ENCODE measurements at regions not wholly inside any gene's neighbourhood (a gene's known extent, or its start where the extent isn't known, plus 50 kb on each side); places are given as distances from the start of the nearest gene placed in this dataset.

DNA sequence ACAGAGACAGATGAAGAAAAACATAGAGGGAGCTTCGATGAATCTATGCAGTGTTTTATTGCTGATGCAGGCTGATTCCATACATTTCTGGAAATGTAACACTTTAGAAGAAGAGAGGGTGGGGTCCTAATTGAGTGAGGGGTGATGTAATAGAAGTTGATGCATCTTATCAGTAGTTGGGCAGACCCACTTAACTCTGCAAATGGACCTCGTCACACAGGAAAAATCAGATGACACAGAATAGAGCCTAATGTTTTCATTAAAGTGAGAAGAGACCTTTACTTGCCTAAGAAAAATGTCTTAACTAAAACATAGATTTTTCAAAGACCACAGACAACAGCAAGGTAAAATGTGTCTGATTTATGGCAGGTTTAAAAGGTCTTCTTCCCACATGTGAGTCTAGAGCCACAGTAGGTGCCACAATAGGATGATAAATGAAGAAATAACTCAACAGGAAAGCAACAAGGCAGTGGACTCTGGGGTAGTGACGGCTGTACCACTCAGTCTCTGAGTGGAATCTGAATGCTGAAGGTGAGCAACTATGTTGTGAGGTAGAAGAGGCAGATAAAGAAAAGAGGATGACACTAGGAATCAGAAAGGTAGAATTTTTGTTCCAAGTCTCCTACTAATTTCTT lies 414.7 kb upstream of the PIK3C3 start:
- no peak for DNase-seq (ENCODE audit: low spot score)

DNA sequence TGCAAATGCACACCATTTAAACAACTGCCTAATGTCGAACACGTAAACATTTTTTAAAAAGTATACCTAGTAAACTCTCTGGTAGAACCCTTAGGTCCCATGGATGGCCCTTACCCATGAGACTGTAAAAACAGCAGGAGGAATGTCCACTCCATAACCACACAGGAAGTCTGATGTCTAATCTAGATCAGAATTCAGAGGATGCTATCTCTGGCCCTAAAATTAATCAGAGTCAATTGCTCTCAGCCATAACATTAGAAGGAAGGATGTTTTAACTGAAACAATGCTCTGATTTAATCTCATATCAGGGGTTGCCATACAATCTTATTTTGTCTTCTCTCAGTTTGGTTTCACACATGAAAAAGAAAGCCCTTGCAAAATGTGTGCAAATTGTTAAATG lies 416.3 kb upstream of the PIK3C3 start:
- DNase-seq (ENCODE audit: low spot score): no peak

DNA sequence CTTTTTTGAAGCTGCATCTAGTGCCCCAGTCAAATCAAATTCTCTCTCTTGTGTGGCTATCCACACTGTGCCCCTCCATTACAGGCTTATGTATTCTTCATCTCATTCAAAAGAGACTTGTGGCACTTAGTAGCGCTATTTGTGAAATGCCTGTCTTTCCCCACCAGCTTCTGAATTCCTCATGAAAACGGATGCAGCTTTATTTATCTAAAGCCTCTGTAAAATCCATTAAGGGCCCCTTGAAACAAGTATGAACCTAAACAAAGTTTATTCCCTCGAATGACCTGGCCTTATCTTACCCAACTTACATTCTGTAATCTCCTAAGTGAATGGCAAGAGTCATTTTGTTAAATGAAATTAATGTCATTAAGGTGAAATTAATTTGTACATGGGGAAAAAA lies 417.4 kb upstream of the PIK3C3 start:
- DNase-seq (ENCODE audit: low spot score): no peak

DNA sequence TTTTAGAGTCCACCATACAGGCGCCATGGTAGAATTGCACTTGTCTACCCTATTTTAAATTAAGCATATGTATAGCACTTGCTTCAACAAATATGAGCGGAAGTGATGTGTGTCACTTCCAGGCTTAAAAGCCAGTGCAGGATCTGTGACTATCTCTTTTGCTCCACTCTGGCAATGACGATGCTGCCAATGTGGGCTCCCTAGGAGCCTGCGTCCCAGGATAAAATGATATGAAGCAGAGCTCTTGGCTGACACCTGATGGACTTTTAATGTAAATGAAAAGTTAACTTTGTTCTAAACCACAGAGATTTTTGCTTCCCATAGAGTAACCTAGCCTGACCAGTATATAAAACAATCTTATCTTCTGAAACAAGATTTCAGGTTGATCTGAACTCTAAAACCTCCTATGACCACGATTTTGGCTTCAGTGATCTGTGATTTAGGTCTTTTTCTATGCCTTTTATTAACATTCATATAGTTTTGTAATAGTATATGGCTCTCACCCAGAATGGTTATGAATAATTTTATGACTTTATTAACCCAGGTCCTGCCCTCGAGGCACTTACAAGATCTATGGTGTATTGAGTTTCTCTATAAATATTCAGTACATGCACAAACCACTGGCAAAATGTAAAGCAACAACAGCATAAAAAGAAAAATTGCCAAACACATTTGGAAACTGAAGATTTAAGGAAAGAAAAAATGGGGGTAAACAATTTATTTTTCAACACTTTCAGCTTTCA lies 422.5 kb upstream of the PIK3C3 start:
- DNase-seq (ENCODE audit: low spot score): no peak

DNA sequence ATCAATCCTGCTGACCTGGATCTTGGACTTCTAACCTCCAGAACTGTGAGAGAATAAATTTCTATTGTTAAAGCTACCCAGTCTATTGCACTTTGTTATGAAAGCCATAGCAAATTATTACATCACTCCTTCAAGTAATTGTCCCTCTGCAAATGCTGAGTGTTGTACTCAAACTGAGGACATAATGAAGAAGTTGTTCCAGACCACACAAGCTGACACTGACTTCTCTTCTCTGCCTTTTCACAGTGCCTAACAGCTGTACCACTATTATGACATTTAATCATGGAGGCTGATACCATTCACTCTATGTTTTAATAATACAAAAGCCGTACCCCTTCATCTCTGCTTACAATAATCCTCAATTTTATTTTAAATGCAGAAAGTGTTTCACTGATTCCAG lies 424.1 kb upstream of the PIK3C3 start:
- no peak for DNase-seq (ENCODE audit: low spot score)

DNA sequence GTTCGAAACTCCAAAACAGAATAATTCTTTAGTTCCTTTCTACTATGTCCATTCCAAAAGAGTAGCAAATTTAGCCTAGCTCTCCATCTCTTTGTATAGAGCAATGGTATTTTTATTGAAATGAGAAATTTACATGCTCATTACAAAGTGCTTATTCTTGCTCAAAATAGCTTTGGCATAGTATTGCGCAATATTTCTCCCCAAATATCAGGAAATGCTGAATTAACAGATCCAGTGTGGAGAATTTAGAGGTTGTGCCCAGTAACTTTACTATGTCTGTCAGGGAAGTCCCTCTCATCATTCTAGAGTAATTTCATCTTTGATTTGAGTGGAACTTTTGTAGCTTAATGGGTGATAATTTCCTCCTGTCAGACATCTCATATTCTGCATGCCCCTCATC lies 425.9 kb upstream of the PIK3C3 start:
- no peak for DNase-seq (ENCODE audit: low spot score)

DNA sequence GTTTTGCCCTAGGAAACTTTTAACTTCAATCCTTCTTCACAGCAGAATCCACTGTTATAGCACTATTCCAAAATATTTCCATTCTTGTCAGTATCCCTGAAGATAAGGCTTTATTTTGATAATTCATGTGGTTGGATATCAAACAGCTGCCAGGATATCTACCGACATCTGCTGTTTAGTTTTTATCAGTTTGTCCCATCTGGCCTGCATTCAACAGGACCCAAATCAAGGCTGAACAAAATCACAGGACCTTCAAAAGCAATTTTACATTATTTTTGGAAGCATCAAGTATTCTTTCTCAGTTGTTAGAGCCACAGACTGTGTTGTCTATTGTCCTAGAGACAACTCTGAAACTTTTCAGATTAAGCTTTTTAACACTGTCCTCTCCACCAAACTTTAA lies 429.0 kb upstream of the PIK3C3 start:
- no peak for DNase-seq (ENCODE audit: low spot score)

DNA sequence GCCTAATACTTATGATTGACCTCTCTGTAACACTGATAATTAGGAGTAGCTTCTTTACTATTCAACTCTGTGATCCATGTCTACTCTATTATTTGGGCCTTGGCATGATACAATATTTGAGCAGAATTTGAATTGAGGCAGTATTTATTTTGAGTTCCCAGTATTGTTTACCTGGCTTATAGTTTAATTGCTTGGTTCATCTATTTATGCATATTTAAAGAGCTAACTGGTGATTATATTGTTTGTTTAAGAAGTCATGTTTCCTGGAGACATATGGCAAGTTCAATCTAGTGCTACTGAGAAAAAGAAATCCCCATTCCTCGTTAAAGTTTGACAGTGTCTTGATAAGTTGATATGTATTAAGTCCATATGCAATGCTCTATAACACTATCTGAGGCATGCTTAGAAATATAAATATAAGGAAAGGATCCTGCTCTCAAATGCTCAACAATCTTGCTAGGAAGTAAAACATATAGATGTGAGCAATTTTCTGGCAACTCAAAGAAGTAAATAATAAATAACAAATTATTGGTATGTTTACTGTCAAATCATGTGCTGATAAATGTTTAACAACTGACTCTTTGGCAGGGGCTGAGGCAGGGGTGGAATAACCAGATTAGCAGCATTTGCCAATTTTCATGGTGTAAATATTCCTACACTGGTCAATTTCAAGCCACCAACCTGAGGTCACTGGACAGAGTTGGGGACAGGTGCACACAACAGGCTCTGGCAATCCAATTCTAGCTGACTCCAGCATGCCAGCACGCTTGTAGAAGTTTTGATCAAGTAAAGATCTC lies 430.2 kb upstream of the PIK3C3 start:
- no peak for DNase-seq (ENCODE audit: low spot score)

DNA sequence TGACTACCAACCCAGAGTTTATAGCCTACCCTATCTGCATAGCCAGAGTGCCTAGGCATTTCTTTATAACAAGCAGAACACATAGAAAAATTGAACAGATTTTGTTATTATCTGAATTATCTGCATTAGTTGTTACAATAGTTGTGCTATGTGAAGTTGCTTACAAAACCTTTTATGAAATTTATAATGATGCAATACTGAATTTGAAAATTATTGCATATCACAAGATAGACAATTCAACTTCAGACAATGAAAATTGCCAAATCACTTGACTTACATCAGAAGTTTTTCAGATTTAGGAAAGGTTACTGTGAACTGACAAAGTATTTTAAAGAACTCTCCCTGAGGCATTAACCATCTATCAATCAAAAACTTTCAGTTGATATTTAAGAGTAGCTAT lies 437.9 kb upstream of the PIK3C3 start:
- no peak for DNase-seq (ENCODE audit: low spot score)

DNA sequence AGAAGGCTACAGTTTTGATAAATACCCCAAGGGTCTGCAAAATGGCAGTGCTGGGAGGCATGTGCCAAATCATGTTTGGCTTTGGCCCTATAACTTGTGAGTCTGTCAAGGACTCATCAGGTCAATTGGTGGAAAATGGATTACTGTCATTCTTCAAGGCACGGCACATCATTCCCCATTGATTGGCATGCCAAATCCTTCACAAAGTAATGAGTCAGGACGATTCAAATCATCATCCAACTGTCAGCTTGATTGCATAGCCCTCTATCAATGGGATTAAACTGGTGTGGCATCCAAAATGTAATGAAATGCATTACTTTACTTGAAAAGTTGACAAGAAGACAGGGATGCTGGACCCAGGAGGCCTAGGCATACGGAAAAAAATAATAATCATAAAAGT lies 441.6 kb upstream of the PIK3C3 start:
- DNase-seq (ENCODE audit: low spot score): no peak

DNA sequence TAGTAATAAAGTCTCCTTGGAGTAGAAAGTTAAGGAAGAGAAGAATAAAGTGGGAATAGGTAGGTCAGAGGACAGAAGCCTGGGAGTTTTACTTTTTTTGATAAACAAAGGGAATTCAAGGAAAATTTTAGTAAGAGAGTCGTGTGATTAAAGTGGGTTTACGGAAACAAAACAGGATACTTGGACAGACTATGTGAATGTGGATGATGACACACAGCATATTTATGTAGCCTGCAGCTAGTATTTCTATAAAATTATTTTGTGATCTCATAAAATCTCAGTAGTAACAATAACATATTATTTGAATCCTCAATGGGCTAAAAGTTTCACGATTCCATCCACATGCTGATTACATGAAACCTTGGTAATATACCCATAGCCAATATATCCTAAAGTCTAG lies 450.7 kb upstream of the PIK3C3 start:
- no peak for DNase-seq (ENCODE audit: low spot score)

DNA sequence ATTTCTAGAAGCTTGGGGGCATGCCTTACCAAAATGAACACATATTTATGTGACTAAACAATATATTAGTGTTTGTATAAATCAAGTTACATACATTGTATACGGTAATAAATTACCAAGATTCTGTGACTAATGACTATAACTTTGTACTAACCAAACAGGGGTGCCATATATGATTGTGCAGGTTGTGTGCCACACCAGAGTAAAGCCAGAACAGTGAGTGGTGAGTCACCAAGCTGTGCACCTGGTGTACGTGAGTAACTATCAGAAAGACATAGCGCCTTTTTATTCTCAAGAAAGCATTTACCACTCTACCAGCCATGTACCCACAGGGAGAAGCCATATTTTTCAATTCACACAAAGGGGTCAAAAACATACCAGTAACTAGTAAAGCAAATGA lies 453.2 kb upstream of the PIK3C3 start:
- DNase-seq (ENCODE audit: low spot score): no peak

DNA sequence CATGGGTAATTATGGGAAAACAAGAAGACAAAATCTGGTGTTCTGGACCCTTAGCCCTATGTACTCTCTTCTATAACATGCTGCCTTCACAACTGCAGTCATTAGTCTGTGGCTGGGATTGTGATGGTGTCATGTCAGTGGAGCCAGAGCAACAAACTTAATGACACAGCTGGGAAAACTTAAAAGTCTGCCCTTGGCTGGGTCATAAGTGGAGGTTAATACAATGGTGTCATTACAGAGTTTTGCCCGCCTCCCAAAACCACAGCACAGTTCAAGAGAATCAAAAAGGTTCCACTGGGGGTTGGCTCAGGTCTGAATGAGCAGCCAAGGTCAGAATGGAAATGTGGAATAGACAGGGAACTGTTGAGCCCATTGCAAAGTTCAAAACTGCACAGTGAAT lies 455.7 kb upstream of the PIK3C3 start:
- DNase-seq (ENCODE audit: low spot score): no peak

DNA sequence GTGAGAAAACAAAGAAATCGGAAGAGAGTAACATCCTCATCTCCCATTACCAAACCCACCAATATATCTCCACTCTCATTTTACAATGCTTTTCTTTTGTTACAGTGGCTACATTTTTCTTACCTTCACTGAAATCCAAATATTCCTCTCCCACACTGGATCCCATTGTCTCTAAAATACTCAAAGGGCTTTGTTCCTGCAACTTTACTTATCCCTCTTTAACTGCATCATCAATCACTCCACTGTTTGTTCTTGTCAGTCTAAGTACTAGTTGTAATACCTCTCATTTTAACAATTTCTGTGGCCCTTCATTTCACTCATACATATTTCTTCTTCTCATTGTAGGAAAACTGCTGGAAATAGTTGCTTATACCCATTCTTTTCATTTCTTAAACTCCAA lies 464.2 kb upstream of the PIK3C3 start:
- DNase-seq (ENCODE audit: low spot score): no peak

DNA sequence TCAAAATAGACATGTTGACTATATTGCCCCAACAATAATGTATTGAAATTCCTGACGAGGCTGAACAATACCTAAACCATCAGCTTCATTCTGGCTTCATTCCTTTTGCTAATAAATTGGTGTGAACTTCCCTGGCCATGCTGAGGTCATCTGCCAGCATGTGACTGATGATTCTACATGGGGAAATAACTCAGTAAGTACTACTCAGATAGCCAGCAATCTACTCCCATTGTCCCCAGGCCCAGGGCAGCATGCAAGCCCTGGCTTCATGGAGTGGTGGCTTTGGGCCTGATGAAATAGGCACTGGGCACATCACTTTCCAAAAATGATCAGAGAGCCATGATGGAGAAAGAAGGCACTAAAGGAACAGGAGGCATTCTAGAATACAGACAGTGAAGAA lies 468.5 kb upstream of the PIK3C3 start:
- no peak for DNase-seq (ENCODE audit: low spot score)

DNA sequence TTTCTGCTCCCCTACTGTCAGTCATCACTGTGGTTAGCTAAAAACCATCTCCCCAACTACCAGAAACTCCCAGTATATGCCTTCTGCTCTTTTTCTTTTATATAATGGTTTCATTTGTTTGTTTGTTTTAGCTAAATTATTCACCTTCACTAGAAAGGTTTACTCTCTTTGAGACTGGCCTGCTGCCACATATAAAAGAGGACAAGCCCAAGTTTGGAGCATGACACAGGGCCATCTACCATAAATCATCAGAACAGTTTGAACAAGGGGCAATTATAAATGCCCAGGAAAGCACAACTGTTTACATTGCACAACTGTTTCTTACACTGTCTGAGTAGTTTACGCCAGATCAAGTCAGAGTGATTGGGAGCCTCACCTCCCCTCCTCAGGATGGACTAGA lies 471.0 kb upstream of the PIK3C3 start:
- no peak for DNase-seq (ENCODE audit: low spot score)

DNA sequence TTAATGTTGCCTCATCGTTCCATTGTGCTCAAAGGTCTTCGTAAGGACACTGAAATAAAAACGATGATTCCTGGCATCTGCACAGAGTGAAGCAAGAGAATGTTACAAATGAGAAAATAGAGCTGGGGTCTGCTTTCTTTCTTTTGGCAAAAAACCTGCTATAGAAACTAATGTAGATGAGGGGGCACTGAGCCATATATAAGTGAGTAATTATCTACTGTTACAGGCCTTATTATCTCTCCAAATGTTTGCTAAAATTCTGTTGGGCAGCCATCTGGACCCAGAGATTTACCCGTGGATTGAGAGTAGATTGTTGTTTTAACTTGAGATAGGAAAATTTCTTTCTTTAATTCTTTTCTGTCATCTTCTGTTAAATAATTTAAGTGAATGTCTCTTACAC lies 472.5 kb upstream of the PIK3C3 start:
- no peak for DNase-seq (ENCODE audit: low spot score)

DNA sequence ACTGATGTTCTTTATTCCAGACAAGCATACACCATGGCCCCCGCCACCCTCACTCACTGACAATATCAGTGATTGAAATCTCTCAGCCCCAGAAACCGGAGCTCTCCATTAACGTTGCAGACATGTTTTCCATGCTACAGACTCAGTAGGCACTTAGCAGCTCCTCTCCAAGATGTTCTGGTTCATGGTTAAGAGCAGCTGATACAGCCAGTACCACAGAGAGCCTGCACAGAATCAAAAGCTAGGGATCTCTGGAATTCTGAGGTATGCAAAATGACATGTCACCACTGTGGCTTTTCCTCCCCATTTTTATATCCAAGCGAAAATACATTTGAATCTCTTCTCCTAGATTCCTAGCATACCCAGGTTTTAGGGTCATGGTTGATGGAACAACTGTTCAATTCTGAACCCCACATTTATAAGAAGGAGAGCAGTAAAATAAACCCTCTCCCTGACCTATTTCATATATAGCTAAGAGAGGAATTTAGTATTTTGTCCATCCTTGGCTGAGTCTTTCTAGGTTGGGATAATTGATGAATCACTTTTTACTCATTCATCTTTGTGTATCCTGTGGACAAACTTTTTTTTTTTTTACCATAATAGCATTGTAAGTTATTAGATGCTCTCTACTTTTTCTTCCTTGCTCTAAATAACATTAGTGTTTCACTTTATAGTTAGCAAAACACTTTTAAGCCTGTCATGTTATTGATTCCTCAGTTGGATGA lies 488.4 kb upstream of the PIK3C3 start:
- DNase-seq (ENCODE audit: low spot score): peak; percentile 4

DNA sequence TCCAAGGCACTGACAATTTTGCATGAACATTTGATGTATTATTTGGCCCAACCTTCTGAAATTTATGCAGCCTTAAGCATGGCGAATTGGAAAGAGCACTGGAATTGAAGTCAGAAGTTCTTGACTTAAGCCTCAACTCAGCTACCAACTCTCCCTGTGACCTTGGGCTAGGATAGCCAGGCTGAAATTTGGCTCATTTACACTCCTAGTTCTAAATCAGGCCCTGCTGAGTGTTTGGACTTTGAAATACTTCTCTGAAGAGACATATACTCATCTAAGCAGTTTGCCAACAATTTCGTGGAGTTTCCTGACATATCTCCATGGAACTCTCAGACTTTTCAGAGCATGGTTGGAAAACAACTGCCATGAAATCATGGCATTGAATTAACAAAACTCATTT lies 489.6 kb upstream of the PIK3C3 start:
- no peak for DNase-seq (ENCODE audit: low spot score)

DNA sequence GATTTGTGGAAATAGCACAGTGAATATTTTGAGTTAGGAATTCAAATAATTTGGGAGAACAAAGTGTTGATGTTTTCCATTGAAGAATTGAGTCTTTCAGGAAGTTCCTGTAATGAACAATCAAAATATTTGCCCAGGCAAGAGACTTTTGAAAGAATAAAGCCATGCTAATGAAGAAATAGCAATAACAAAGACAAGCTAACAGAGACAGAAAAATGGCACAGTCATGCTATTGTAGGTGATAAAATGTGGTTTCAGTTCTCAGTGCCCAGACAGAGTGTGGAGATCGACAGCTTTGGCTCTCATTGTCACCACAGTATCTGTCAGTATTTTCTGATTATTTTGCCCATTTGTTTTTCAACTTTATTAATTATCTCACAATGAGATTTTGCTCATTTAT lies 490.8 kb upstream of the PIK3C3 start:
- DNase-seq (ENCODE audit: low spot score): no peak

DNA sequence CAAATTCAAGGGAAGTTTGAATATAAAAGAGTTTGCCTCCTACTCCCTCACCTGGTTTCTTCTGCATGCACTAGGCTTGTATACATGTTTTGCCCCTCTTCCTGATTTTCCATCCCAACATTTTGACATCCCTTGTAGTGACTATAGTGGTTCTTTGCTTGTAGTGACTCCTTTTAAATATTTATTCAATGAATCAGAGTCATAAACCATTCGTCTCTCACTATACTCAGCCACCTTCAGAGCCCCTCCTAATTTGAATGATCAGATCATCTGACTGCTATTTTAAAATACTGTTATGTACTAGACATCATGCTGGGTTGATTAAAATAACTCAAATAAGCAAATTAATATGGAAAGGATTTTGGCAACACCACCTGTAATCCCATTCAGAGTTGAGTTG lies 492.1 kb upstream of the PIK3C3 start:
- no peak for DNase-seq (ENCODE audit: low spot score)

DNA sequence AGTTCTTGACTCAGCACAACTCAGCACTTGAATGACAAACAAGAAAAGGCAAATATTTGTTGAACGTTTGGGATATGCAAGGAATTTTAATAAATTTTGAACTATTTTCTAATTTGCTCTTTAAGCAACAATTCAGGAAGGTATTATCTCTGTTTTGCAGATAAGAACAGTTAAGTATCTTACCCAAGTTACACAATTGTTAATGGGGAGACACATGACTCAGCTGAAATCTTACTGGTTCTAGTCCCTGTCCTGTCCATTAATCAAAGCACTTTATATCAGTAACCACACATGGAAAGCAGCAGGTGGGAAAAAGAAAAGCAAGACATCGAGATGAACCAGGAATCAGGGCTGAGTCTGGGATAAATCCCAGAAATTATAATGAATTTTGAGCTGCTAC lies 493.9 kb upstream of the PIK3C3 start:
- no peak for DNase-seq (ENCODE audit: low spot score)

DNA sequence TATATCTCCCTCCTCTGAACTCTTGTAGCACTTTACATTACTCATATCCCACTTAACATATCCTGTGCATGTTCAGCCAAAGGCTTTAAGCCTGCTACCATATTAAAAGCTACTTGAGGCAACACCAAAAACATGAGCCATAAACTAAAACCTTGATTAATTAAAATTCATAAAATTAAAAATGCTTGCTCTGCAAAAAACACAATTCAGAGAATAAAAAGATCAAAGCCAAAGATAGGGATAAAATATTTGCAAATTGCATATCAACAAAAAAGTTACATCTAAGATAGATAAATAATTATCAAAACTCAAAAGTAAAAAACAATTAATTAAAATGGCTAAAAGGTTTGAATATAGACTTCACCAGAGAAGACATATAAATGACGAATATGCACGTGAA lies 495.4 kb upstream of the PIK3C3 start:
- DNase-seq (ENCODE audit: low spot score): no peak

Measured in kidney capillary endothelial cell (primary cell).